ENCODE measurements at regions not wholly inside any gene's neighbourhood (a gene's known extent, or its start where the extent isn't known, plus 50 kb on each side); places are given as distances from the start of the nearest gene placed in this dataset.

GRCh38 chr3:137300703-137301102 is 342.9 kb downstream of the IL20RB start:
- no peaks in the 10 kb centered on the region for H4K20me1 ChIP-seq (ENCODE audit: insufficient read depth)
- DNase-seq, result no peak
- ChIA-PET POLR2A (no interaction called here), CTCF (interaction anchor here (1.0 kb wide), 1 partner anchor 9 kb away, joined by 3 read pairs; no protein-coding TSS in a partner anchor)
- H3K4me1 ChIP-seq (ENCODE audit: control insufficient read depth in 1 of 2, insufficient read depth in 2 of 2, low read depth in 1 of 2, low read length in 1 of 2), result no peaks in the 10 kb centered on the region; a peak in 1 of 4 replicates
- 20% methylated on average over 2 of the region's 2 CpGs for WGBS (ENCODE audit: low lambda C conversion rate)
- H3F3A ChIP-seq (replicated peaks; ENCODE audit: insufficient read depth), result no peaks in the 10 kb centered on the region
- H3K27me3 ChIP-seq (ENCODE audit: insufficient read depth), result no peaks in the 10 kb centered on the region
- H3K9ac ChIP-seq, result no peak overlapping the region
- no peaks in the 10 kb centered on the region for H3K36me3 ChIP-seq (replicated peaks in 1 of 2; ENCODE audit: control insufficient read depth in 1 of 2, insufficient read depth in 2 of 2, low read length in 1 of 2)
- H3K4me3 ChIP-seq (ENCODE audit: low read depth in 2 of 2, low read length in 1 of 2), result no peak overlapping the region
- TF ChIP-seq REST (IDR thresholded peaks at IDR 0.05; ENCODE audit: low read depth, low read length), result no peak
- TF ChIP-seq ZBTB33 (IDR thresholded peaks at IDR 0.05; ENCODE audit: borderline replicate concordance, low read depth), result no peak
- no peak for TF ChIP-seq FOXJ3 (CRISPR knock-in tag; IDR thresholded peaks at IDR 0.05)
- TF ChIP-seq CTCF (IDR thresholded peaks at IDR 0.05), result no peak
- no peak for TF ChIP-seq FOXM1 (IDR thresholded peaks at IDR 0.05; ENCODE audit: low read depth)
- TF ChIP-seq PBX3 (IDR thresholded peaks at IDR 0.05), result no peak
- TF ChIP-seq MAX (IDR thresholded peaks at IDR 0.05; ENCODE audit: low read depth), result no peak
- no peak for TF ChIP-seq NFIC (IDR thresholded peaks at IDR 0.05; ENCODE audit: borderline replicate concordance)
- no peak for TF ChIP-seq FOSL2 (IDR thresholded peaks at IDR 0.05; ENCODE audit: borderline replicate concordance, low read depth)
- TF ChIP-seq EZH2phosphoT487 (IDR thresholded peaks at IDR 0.05; ENCODE audit: borderline replicate concordance, low read depth), result no peak
- TF ChIP-seq TAF1 (IDR thresholded peaks at IDR 0.05; ENCODE audit: borderline replicate concordance, low read depth, low read length), result no peak
- no peak for TF ChIP-seq USF1 (IDR thresholded peaks at IDR 0.05; ENCODE audit: borderline replicate concordance, low read depth)
- no peak for TF ChIP-seq JUND (IDR thresholded peaks at IDR 0.05)
- TF ChIP-seq TEAD4 (IDR thresholded peaks at IDR 0.05; ENCODE audit: borderline replicate concordance, insufficient read depth), result no peak
- no peak for TF ChIP-seq MEF2A (IDR thresholded peaks at IDR 0.05; ENCODE audit: borderline replicate concordance, low read depth)
- TF ChIP-seq IRF3 (IDR thresholded peaks at IDR 0.05; ENCODE audit: low read depth, low read length), result no peak
- H3K4me2 ChIP-seq, result no peak overlapping the region
- H3K79me2 ChIP-seq (ENCODE audit: insufficient read depth), result no peaks in the 10 kb centered on the region
- H3K9me3 ChIP-seq, result no peaks in the 10 kb centered on the region
- H3K27ac ChIP-seq (ENCODE audit: low read depth in 2 of 2, low read length in 1 of 2), result no peak overlapping the region
- no peak overlapping the region for H2AFZ ChIP-seq (ENCODE audit: low read depth)
- no peaks in the 10 kb centered on the region for H3K9me2 ChIP-seq

Data from SK-N-SH (cell line).